SW 1271 (cell line): ENCODE measurements at regions not wholly inside any gene's neighbourhood (a gene's known extent, or its start where the extent isn't known, plus 50 kb on each side); places are given as distances from the start of the nearest gene placed in this dataset.
"Not testable (repeated sequence)": the region's sequence is repeated elsewhere in the genome, so short reads cannot be mapped to it uniquely, and the experiment has no call there.

Source experiments
- DNase-seq, 2 experiments: peaks; one replicate each; lab custom pipeline; 2025; lab: John Stamatoyannopoulos, UW

GRCh38 chr13:23086968-23087623 is 93.7 kb upstream of the SGCG start:
- no peak for DNase-seq

GRCh38 chr13:23087880-23088279 is 92.9 kb upstream of the SGCG start:
- peak in 1 of 2 experiments; percentile 4 for DNase-seq

GRCh38 chr13:23098161-23098907 is 82.4 kb upstream of the SGCG start:
- no peak for DNase-seq

- no peak for DNase-seq
Measured at GRCh38 chr13:23105051-23105450, 75.7 kb upstream of the SGCG start.

- DNase-seq = no peak
Measured at GRCh38 chr13:23107665-23108064, 73.1 kb upstream of the SGCG start.

GRCh38 chr13:23119131-23119530 is 61.6 kb upstream of the SGCG start:
- DNase-seq = no peak

GRCh38 chr13:23127540-23127939 is 53.2 kb upstream of the SGCG start:
- not testable (repeated sequence) for DNase-seq

- no peak for DNase-seq
Measured at GRCh38 chr13:23129331-23129730, 51.4 kb upstream of the SGCG start.
